Colonic mucosa (tissue), 4 donors: ENCODE measurements at regions not wholly inside any gene's neighbourhood (a gene's known extent, or its start where the extent isn't known, plus 50 kb on each side); places are given as distances from the start of the nearest gene placed in this dataset.

Experiments
- DNase-seq: peaks from one replicate; pipeline ENCODE4 v3.0.0-alpha.2; 2020
- H3K27ac ChIP-seq: fragments of 200-600 bp; one replicate; pipeline ENCODE4 v1.8.0; 2021
- H3K27me3 ChIP-seq: fragments of 200-600 bp; one replicate; pipeline ENCODE4 v1.8.0; 2021
- H3K36me3 ChIP-seq: fragments of 200-600 bp; one replicate; pipeline ENCODE4 v1.8.0; 2021
- H3K4me1 ChIP-seq: fragments of 200-600 bp; one replicate; pipeline ENCODE4 v1.8.0; 2021; ENCODE audit warnings: mild to moderate bottlenecking
- H3K4me3 ChIP-seq: fragments of 200-600 bp; one replicate; pipeline ENCODE4 v1.8.0; 2021
- H3K9ac ChIP-seq, 2 donors: one replicate each; pipeline ENCODE4 v1.7.0; 2013; ENCODE audit warnings: control low read depth in 2 of 2, low read depth in 2 of 2, low read length in 2 of 2
- H3K9me3 ChIP-seq: fragments of 200-600 bp; one replicate; pipeline ENCODE4 v1.8.0; 2021
- intact Hi-C: fragments of 100-400 bp; cut with DNase I; formaldehyde crosslinking; loops from one replicate; pipeline ENCODE4 v1.14.1; 2022
- TF ChIP-seq, protein P1 (sequence below): fragments of 200-600 bp; IDR thresholded peaks from one replicate; pipeline ENCODE4 v1.8.0; 2022; ENCODE audit warnings: antibody characterized with exemption, mild to moderate bottlenecking
- donor health status: healthy.
- donor health status: DM: no; HTN: no; CAD: no.
- donor health status: DM: no; HTN: no; CAD: no.

- no peaks in the 10 kb centered on the region for H3K9me3 ChIP-seq
- no peak for DNase-seq
- intact Hi-C loops = no loop called here
Measured at GRCh38 chr12:3951380-3952135, 78.4 kb upstream of the PARP11 start.

GRCh38 chr12:3950714-3951320, 77.6 kb upstream of the PARP11 start:
- intact Hi-C loops = no loop called here
- TF ChIP-seq, protein P1, sequence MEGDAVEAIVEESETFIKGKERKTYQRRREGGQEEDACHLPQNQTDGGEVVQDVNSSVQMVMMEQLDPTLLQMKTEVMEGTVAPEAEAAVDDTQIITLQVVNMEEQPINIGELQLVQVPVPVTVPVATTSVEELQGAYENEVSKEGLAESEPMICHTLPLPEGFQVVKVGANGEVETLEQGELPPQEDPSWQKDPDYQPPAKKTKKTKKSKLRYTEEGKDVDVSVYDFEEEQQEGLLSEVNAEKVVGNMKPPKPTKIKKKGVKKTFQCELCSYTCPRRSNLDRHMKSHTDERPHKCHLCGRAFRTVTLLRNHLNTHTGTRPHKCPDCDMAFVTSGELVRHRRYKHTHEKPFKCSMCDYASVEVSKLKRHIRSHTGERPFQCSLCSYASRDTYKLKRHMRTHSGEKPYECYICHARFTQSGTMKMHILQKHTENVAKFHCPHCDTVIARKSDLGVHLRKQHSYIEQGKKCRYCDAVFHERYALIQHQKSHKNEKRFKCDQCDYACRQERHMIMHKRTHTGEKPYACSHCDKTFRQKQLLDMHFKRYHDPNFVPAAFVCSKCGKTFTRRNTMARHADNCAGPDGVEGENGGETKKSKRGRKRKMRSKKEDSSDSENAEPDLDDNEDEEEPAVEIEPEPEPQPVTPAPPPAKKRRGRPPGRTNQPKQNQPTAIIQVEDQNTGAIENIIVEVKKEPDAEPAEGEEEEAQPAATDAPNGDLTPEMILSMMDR = no peak
- H3K36me3 ChIP-seq = no peaks in the 10 kb centered on the region
- DNase-seq = no peak
- H3K9me3 ChIP-seq = no peaks in the 10 kb centered on the region
- no peaks in the 10 kb centered on the region for H3K27me3 ChIP-seq
- no peaks in the 10 kb centered on the region for H3K4me1 ChIP-seq
- H3K9ac ChIP-seq = no peak overlapping the region
- no peak overlapping the region for H3K27ac ChIP-seq
- H3K4me3 ChIP-seq = no peak overlapping the region

More at GRCh38 chr12:3951380-3952135, 78.4 kb upstream of the PARP11 start:
- H3K4me1 ChIP-seq = no peaks in the 10 kb centered on the region
- no peak overlapping the region for H3K27ac ChIP-seq
- H3K4me3 ChIP-seq = no peak overlapping the region
- H3K9ac ChIP-seq = no peak overlapping the region
- no peaks in the 10 kb centered on the region for H3K27me3 ChIP-seq
- TF ChIP-seq, protein P1 = no peak
- no peaks in the 10 kb centered on the region for H3K36me3 ChIP-seq

- TF ChIP-seq, protein P1 = no peak
- intact Hi-C loops = no loop called here
- H3K27ac ChIP-seq = no peak overlapping the region
- H3K9ac ChIP-seq = no peak overlapping the region
- DNase-seq = no peak
- H3K4me1 ChIP-seq = no peaks in the 10 kb centered on the region
- H3K27me3 ChIP-seq = no peaks in the 10 kb centered on the region
- no peak overlapping the region for H3K4me3 ChIP-seq
- H3K36me3 ChIP-seq = no peaks in the 10 kb centered on the region
- no peaks in the 10 kb centered on the region for H3K9me3 ChIP-seq
Measured at GRCh38 chr12:3947781-3948180, 74.6 kb upstream of the PARP11 start.

DNA sequence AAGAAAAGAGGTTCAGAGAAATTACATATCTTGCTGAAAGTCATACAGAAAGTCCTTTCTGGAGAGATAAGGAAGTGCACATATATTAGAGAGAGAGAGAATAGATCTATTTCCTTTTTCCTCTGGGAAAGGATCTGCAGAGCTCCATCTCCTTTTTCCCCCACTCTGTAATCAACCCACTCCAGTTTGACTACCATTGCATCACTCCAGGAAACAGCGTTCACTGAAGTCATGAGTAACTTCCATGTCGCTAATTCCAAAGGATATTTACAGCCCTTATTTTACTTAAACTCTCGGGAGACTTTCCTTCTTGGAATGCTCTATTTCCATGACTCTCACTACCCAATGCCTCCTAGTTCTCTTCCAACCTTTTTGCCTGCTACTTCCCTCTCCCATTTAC, 72.5 kb upstream of the PARP11 start:
- Histone ChIP-seq H3K36me3 (no peaks in the 10 kb centered on the region), H3K9me3 (no peaks in the 10 kb centered on the region)
- no peak for DNase-seq

GRCh38 chr12:3944620-3945019, 71.4 kb upstream of the PARP11 start:
- H3K27me3 ChIP-seq = no peaks in the 10 kb centered on the region
- DNase-seq = no peak
- TF ChIP-seq, protein P1 = no peak
- H3K9me3 ChIP-seq = no peaks in the 10 kb centered on the region
- no peak overlapping the region for H3K4me3 ChIP-seq
- H3K4me1 ChIP-seq = no peaks in the 10 kb centered on the region
- H3K36me3 ChIP-seq = no peaks in the 10 kb centered on the region
- H3K9ac ChIP-seq = no peak overlapping the region
- H3K27ac ChIP-seq = no peak overlapping the region
- intact Hi-C loops = no loop called here

More for the DNA sequence above, 72.5 kb upstream of the PARP11 start:
- H3K4me1 ChIP-seq = no peaks in the 10 kb centered on the region
- H3K9ac ChIP-seq = no peak overlapping the region
- no peak overlapping the region for H3K27ac ChIP-seq
- intact Hi-C loops = no loop called here
- H3K4me3 ChIP-seq = no peak overlapping the region
- H3K27me3 ChIP-seq = no peaks in the 10 kb centered on the region
- TF ChIP-seq, protein P1 = no peak
